CD4-positive, alpha-beta T cell treated with Interleukin-17A for 1 hour (primary cell): ENCODE measurements at regions not wholly inside any gene's neighbourhood (a gene's known extent, or its start where the extent isn't known, plus 50 kb on each side); places are given as distances from the start of the nearest gene placed in this dataset.

ENCODE experiments used
- DNase-seq: peaks from one replicate; pipeline ENCODE4 v3.0.0-alpha.2; 2020

DNA sequence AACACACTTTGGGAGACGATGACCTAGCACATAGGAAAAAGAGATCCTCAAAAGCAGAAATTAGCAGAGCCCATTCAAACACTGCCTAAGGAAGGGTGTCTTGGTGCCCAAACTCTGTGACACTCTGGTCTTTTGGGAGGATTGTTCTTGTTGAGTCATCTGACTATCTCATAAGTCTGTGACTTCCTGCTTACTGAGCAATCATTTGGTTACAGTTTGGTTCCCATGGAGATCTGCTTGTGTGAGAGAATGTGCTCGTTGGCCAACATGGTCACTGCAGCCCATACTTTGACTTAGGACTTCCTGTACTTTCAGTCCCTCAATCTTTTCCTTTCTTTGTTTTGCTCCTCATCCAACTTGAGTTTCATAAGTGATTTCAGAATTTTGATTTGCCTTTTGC is 602.9 kb downstream of the NYAP2 start:
- no peak for DNase-seq

DNA sequence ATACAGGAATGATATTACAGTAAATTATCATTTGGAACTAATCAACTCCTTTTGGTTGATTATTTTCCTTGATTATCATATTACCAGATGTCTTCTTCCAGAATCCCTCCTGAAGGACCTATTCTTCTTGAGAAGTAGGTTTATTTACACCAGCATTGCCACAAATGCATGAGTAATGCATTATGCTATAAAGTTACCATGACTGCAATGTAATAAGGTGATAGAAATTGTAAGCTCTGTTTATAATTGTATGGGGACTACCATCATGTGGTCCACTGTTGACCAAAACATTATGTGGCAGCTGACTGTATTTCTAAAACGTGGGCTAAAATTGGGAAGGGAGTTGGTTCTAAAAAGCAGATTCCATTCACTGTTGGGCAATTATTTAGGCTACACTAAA is 602.2 kb downstream of the NYAP2 start:
- no peak for DNase-seq

- no peak for DNase-seq
Measured at GRCh38 chr2:225999692-226000091, 600.2 kb downstream of the NYAP2 start.

- DNase-seq = no peak
Measured at GRCh38 chr2:225998653-225999052, 599.1 kb downstream of the NYAP2 start.

GRCh38 chr2:225998116-225998515 is 598.6 kb downstream of the NYAP2 start:
- DNase-seq = no peak

GRCh38 chr2:225996462-225996828 is 596.9 kb downstream of the NYAP2 start:
- DNase-seq = no peak

- no peak for DNase-seq
Measured at GRCh38 chr2:225995796-225996461, 596.4 kb downstream of the NYAP2 start.

DNA sequence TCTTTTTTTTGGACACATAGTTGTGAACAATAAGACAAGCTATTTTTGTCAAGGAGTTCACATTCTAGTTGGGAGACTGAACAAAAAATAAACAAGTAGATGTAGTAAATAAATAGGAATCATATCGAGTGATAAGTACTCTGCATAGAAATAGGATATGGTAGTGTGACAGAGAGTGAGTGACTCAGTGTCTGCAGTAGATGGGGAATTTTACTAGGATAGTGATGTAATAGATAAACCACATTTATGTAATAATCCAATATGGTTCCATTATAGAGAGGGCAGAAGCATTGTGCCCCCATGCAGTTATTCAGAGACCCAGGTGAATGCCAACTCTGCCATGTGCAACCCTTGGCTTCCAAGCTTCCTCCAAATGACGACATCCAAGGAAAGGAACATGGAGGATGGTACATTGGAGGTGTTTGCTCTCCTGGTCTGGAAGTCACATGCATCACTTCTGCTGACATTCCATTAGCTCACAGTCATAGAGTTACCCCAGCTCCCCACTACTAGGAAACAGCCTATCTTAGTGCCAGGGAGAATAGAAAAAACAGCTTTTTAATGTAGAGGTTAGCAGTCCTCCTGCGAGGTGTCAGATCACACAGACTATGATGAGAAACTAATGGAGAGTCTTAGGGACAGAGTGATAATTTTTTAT is 595.4 kb downstream of the NYAP2 start:
- no peak for DNase-seq

DNA sequence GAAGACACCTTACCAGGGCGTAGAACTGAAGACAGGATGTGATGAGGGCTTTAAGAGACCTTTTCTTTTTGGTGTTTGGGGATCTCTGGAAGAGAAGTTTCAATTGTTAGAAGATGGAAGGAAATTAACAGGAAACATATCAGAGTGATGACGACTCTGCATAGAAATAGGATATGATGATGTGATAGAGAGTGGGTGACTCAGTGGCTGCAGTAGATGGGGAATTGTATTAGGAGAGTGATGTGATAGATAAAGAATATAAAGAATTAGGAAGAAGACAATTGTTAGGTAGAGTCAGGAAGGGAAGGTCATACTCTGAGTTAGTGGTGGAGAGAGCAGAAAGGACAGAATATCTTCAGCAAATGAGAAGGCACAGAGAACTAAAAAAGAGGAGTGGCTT is 593.9 kb downstream of the NYAP2 start:
- no peak for DNase-seq

GRCh38 chr2:225989809-225990208 is 590.3 kb downstream of the NYAP2 start:
- no peak for DNase-seq

DNA sequence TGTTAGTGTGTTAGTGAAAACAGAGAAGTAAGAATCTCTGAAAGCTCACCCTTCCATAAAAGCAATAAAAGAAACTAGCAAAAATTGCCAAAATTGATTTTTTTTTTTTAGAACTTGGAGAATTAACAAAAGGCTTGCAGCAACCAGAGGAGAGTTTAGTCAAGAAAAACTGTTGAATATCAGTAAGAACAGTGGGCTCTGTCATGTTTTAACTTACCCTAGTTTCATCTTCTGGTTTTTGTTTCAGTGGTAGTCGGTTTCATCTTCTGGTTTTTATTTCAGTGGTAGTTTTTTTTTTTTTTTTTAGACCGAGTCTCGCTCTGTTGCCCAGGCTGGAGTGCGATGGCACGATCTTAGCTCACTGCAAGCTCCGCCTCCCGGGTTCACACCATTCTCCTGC is 580.9 kb downstream of the NYAP2 start:
- DNase-seq = no peak

DNA sequence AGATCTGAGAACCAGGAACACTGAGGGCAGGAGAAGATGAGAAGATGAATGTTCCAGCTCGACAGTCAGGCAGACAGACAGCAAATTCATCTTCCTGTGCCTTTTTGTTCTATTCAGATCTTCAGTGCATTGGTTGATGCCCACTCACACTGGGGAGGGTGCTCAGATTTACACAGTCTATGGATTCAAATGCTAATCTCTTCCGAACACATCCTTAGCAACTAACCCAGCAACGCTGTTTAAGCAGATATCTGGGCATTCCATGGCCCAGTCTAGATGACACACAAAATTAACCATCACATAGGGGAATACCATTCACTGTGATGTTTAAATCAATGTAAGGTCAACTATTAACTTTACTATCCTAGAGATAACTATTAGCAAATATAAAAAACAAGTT is 571.9 kb downstream of the NYAP2 start:
- DNase-seq = no peak

DNA sequence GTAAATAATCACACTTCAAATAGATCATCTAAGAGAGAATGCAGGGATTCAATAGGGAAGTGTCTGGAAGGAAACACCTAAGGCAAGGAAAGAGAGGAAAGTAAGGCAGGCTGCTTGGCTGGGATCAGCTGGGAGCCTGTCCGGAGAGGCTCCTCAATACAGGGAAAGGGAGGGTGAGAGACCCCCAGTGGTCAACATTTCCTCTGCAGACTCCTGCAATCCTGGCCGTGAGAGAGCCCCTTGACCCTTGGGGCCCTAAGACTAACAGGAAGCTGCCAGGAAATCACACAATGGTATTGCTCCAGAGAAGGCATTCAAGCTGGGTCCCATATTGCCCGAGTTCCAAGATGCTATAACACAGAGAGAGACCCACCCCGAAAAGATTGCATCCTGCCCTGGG is 549.4 kb downstream of the NYAP2 start:
- no peak for DNase-seq

DNA sequence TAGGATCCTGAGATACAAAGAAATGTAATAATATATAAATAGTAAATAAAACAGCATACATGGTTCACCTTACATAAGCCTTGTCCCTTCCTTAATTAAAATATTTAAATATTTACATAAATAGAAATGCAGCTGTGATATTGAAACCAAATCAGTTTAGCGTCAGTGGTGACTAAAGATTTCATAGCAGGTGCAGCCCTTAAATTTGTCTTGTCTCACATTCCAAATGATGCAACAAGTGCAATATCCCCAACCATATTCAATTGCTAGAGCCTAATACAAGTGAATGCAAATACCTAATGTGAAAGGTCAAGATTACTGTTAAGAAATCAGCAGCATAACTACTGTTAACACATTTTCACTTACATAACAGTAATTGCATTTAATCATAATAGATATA is 539.5 kb downstream of the NYAP2 start:
- DNase-seq = no peak

DNA sequence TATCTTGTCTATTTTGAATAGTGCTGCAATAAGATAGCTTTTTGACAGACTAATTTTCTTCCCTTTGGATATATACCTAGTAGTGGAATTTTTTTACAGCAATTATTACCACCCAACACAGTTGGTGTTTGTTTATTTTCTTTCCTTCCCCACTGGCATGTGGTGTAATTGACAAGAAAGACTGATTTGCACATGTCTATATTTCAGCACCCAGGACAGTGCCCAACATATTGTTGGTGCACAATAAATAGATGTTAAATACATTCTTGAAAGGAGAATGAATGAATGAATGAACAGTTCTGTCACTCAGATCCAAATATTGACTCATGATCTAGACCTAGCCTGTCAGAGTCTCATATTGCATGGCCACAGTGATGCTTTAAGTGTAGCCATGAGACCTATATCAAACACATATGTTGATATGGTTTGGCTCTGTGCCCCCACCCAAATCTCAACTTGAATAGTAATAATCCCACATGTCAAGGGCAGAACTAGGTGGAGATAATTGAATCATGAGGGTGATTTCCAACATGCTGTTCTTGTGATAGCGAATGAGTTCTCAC is 538.2 kb downstream of the NYAP2 start:
- DNase-seq = no peak

DNA sequence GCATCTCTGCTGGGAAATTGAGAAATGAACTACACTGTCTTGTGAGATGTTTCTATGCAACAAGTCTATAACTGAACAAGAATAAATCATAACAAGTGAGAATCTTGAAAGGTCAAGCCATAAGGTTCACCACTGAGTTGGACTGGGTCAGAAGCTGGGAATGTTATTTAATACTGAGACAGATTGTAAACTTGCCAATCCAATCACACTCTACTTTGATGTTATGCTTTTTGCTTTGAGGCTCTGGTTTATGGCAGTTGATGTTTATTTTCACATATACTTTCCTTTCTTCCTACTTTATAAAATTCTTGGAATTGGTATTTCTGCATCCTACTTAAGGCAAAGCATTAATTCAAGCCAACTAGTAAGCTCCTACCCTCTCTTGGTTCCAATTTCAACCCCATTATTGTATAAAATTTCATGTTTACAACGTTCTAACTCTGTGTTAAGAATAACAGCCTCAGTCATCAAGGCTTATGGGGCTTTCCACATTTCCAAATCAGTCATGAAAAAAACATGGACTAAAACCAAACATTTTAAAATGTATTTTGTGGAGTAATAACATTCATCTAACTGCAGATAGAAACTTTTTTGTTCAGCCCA is 533.4 kb downstream of the NYAP2 start:
- no peak for DNase-seq

DNA sequence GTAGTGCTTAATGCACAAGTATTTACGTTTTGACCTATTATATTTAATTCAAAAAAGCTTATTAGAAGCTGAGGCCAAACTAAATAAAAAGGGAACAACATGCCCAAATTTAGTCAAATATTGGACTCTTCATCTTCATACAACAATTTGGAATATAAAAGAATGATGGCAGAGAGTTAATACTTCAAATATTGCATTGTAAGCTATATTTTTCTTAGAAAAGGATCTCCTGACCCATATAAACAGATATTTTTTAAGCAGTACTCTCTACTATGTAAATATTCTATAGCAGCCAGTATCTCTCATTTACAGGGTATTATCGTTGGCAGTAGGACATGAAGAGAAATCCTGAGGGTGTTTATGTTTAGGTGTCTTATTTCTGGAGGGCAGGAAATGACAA is 531.2 kb downstream of the NYAP2 start:
- DNase-seq = no peak

DNA sequence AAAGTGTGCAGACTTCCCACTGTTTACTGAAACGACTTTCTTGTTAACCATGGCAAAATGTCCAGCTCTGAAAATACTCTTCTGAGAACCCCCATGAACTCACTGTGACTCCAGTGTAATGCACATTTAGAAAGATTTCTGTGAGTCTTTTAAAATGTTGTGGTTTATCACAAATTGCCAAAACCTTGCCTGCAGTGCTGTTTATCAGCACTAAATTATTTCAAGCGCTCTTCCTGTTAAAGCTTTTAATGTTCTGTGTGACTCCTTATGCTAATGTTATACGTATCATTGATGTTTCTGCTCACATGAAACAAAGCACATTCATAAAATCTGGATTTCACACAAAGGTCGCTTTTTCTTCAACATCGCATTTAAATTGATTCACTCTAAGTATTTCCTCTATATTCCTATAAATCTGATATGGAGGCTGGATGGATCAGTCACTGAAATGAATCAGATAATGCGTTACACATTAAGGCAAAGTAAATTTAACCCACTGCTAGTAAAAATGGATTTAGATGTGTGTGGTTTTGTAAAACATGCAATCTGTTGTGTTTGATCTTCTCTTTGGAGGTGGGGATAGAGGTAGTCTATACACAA is 521.2 kb downstream of the NYAP2 start:
- DNase-seq = no peak

DNA sequence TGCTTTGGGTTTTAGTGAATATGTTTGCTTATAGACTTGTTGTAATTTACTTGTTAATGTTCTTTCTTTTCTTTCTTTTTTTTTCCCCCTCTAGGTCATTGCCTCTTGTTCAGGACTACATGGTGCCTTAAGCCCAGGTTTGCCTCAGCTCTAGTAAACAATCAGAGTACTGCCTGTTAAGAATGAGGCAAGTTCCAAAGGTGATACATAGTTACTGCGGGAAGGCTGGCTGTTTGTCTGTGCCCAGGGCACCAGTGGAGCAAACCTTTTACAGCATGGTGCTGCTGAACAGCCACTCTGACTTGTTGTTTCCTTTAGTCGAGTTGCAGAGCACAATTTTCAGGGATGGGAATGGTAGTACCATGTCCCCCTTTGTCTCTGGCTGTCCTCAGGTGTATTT is 517.2 kb downstream of the NYAP2 start:
- no peak for DNase-seq

DNA sequence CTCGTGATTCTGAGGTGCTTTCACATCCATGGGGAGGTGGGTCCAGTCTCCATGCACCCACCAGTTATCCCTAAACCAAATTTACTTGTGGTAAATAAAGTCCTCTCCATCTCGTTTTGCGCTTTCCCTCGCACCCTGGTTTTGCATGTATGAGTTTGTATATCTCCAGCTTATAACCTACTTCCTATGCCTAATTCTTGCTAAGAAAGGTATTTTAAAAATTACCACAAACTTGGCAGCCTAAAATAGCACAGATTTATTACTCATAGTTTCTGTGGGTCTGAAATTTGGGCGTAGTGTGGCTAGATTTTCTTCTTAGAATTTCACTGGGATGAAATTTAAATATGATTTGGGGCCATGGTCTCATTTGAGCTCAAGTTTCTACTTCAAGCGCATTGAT is 511.5 kb downstream of the NYAP2 start:
- DNase-seq = no peak

- no peak for DNase-seq
Measured at GRCh38 chr2:225895126-225895525, 495.6 kb downstream of the NYAP2 start.

GRCh38 chr2:225894236-225894980 is 494.9 kb downstream of the NYAP2 start:
- DNase-seq = no peak

DNA sequence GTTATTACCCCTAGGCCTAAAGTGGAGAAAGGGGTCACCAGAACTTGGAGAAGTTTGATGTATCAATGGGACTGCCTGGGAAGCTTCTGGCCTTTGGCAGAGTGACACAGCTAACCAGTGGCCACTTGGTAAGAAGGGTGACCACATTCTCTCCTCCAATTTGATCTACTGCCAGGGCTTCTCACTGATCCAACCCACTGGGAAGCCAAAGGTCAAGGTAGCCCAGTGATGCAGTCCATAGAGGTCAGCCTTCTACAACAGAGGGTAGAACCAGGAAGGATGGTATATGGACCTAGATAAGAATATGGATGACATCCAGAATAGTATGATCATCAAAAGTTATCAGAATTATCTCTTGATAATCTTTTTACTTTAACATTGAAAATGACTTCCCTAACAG is 493.6 kb downstream of the NYAP2 start:
- DNase-seq = no peak
